ENCODE measurements at regions not wholly inside any gene's neighbourhood (a gene's known extent, or its start where the extent isn't known, plus 50 kb on each side); places are given as distances from the start of the nearest gene placed in this dataset.

DNA sequence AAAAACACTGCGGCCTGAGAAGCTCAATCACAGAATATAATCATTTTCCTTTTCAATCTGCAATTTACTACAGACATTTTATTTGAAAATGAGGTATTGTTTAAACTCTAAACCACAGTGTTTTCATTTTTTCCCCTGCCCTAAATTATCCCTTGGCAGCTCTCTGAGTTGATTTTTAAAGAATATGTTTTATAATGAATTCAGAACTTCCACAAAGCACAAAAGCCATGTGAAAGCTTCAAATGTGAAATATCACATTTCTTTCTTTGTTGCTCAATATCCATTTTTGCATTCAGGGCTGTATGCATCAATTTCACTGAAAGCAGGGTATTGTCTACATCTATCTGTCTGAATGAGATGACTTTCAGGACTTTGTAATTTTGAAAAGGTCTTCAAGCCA, 813.6 kb upstream of the ALCAM start:
- TF ChIP-seq, protein P1, sequence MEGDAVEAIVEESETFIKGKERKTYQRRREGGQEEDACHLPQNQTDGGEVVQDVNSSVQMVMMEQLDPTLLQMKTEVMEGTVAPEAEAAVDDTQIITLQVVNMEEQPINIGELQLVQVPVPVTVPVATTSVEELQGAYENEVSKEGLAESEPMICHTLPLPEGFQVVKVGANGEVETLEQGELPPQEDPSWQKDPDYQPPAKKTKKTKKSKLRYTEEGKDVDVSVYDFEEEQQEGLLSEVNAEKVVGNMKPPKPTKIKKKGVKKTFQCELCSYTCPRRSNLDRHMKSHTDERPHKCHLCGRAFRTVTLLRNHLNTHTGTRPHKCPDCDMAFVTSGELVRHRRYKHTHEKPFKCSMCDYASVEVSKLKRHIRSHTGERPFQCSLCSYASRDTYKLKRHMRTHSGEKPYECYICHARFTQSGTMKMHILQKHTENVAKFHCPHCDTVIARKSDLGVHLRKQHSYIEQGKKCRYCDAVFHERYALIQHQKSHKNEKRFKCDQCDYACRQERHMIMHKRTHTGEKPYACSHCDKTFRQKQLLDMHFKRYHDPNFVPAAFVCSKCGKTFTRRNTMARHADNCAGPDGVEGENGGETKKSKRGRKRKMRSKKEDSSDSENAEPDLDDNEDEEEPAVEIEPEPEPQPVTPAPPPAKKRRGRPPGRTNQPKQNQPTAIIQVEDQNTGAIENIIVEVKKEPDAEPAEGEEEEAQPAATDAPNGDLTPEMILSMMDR (IDR thresholded peaks at IDR 0.05): no peak
- no peak for TF ChIP-seq POLR2A (IDR thresholded peaks at IDR 0.05)
